SK-N-SH (cell line): ENCODE measurements at regions not wholly inside any gene's neighbourhood (a gene's known extent, or its start where the extent isn't known, plus 50 kb on each side); places are given as distances from the start of the nearest gene placed in this dataset.

ENCODE experiments used
- CTCF ChIA-PET: fragments of 300-600, 350-600 bp; formaldehyde crosslinking; extraction: SDS; loops from one replicate; lab custom pipeline; 2021; lab: Yijun Ruan, JAX
- POLR2A ChIA-PET: fragments of 350-600 bp; sonication (Branson Sonifier 250); formaldehyde crosslinking; extraction: SDS; loops from one replicate; lab custom pipeline; 2020; ENCODE audit warnings: antibody characterized with exemption, inconsistent platforms; lab: Yijun Ruan, JAX
- DNase-seq: peaks from one replicate; pipeline ENCODE4 v3.0.0; 2012
- H2AFZ ChIP-seq: fragments of 200-600 bp; sonication (generic); 2 replicates; pipeline ENCODE4 v1.8.1; 2016; ENCODE audit warnings: antibody characterized with exemption, mild to moderate bottlenecking, low read depth
- H3F3A ChIP-seq: fragments of 200-600 bp; sonication (generic); replicated peaks from 2 replicates; pipeline ENCODE3; 2016; ENCODE audit warnings: antibody characterized with exemption, mild to moderate bottlenecking; ENCODE audit not compliant: insufficient read depth
- H3K27ac ChIP-seq, 2 experiments: fragments of 200-500 bp in 1 of 2; fragments of 200-600 bp in 1 of 2; sonication (Bioruptor generic) in 1 of 2; sonication (generic), shearing (Covaris generic) in 1 of 2; 2 replicates each; pipeline versions ENCODE4 v1.5.1 to v1.6.1; 2014 to 2016; ENCODE audit warnings: low read depth in 2 of 2, inconsistent platforms in 1 of 2, low read length in 1 of 2, mild to moderate bottlenecking in 1 of 2, mixed read lengths in 1 of 2
- H3K27me3 ChIP-seq: fragments of 200-600 bp; sonication (generic), shearing (Covaris generic); 2 replicates; pipeline ENCODE4 v1.6.1; 2016; ENCODE audit warnings: mixed run types; ENCODE audit not compliant: insufficient read depth
- H3K36me3 ChIP-seq, 2 experiments: fragments of 200-500 bp in 1 of 2; fragments of 200-600 bp in 1 of 2; sonication (Bioruptor generic) in 1 of 2; sonication (generic) in 1 of 2; replicated peaks in 1 of 2; 2 replicates each; pipeline versions ENCODE3 to v1.5.1; 2014 to 2016; ENCODE audit warnings: low read length in 1 of 2, mild to moderate bottlenecking in 1 of 2; ENCODE audit not compliant: insufficient read depth in 2 of 2, control insufficient read depth in 1 of 2
- H3K4me1 ChIP-seq, 2 experiments: fragments of 200-500 bp in 1 of 2; fragments of 200-600 bp in 1 of 2; sonication (Bioruptor generic) in 1 of 2; sonication (generic), shearing (Covaris generic) in 1 of 2; 2 replicates each; pipeline versions ENCODE4 v1.5.1 to v1.6.1; 2014 to 2016; ENCODE audit warnings: low read depth in 1 of 2, low read length in 1 of 2, mixed run types in 1 of 2; ENCODE audit not compliant: insufficient read depth in 2 of 2, control insufficient read depth in 1 of 2
- H3K4me2 ChIP-seq: fragments of 200-600 bp; sonication (generic), shearing (Covaris generic); 2 replicates; pipeline ENCODE4 v1.6.1; 2017; ENCODE audit warnings: mixed run types
- H3K4me3 ChIP-seq, 2 experiments: fragments of 200-500 bp in 1 of 2; fragments of 200-600 bp in 1 of 2; sonication (Bioruptor generic) in 1 of 2; sonication (generic), shearing (Covaris generic) in 1 of 2; 2 replicates each; pipeline versions ENCODE4 v1.5.1 to v1.8.1; 2014 to 2016; ENCODE audit warnings: low read depth in 2 of 2, inconsistent platforms in 1 of 2, low read length in 1 of 2, mild to moderate bottlenecking in 1 of 2, mixed read lengths in 1 of 2, moderate library complexity in 1 of 2
- H3K79me2 ChIP-seq: fragments of 200-600 bp; sonication (generic); 2 replicates; pipeline ENCODE4 v1.8.1; 2017; ENCODE audit warnings: mild to moderate bottlenecking; ENCODE audit not compliant: insufficient read depth
- H3K9ac ChIP-seq: fragments of 200-600 bp; sonication (generic); 2 replicates; pipeline ENCODE4 v1.6.1; 2017; ENCODE audit warnings: mixed run types
- H3K9me2 ChIP-seq: fragments of 200-600 bp; sonication (generic); 2 replicates; pipeline ENCODE4 v1.6.1; 2017; ENCODE audit warnings: mixed run types
- H3K9me3 ChIP-seq: fragments of 200-600 bp; sonication (generic); 2 replicates; pipeline ENCODE4 v1.6.1; 2017; ENCODE audit warnings: mixed run types, mild to moderate bottlenecking, moderate library complexity
- H4K20me1 ChIP-seq: fragments of 200-600 bp; sonication (generic); 2 replicates; pipeline ENCODE4 v1.6.1; 2017; ENCODE audit warnings: mild to moderate bottlenecking, mixed run types; ENCODE audit not compliant: insufficient read depth
- ELF1 ChIP-seq: IDR thresholded peaks from 2 replicates; pipeline ENCODE4 v1.4.0; 2012
- EP300 ChIP-seq, 2 experiments: IDR thresholded peaks; 2 replicates each; pipeline versions ENCODE4 v1.4.0 to v1.6.1; 2012; ENCODE audit warnings: borderline replicate concordance in 1 of 2, low read depth in 1 of 2, low read length in 1 of 2
- EZH2phosphoT487 ChIP-seq: fragments of 200-600 bp; sonication (generic); IDR thresholded peaks from 2 replicates; pipeline ENCODE4 v1.6.1; 2017; ENCODE audit warnings: low read depth, mixed run types, mild to moderate bottlenecking, antibody characterized with exemption, moderate library complexity, borderline replicate concordance
- FOSL2 ChIP-seq: IDR thresholded peaks from 2 replicates; pipeline ENCODE4 v1.4.0; 2012; ENCODE audit warnings: low read depth, mild to moderate bottlenecking, moderate library complexity, borderline replicate concordance
- FOXJ3 ChIP-seq: sonication (generic); formaldehyde crosslinking; IDR thresholded peaks from 2 replicates; pipeline ENCODE4 v1.5.1; 2020; ENCODE audit warnings: mild to moderate bottlenecking, missing genetic modification reagents
- FOXM1 ChIP-seq: IDR thresholded peaks from 2 replicates; pipeline ENCODE4 v1.4.0; 2012; ENCODE audit warnings: low read depth, mild to moderate bottlenecking
- GATA2 ChIP-seq: sonication (generic); formaldehyde crosslinking; IDR thresholded peaks from 2 replicates; pipeline ENCODE4 v1.5.0; 2020; ENCODE audit warnings: mild to moderate bottlenecking, missing genetic modification reagents
- MEF2A ChIP-seq: IDR thresholded peaks from 2 replicates; pipeline ENCODE4 v1.4.0; 2012; ENCODE audit warnings: low read depth, borderline replicate concordance
- MXI1 ChIP-seq: IDR thresholded peaks from 2 replicates; pipeline ENCODE4 v1.6.1; 2012; ENCODE audit warnings: mild to moderate bottlenecking, low read depth, low read length, improper control_type of control experiment
- NRF1 ChIP-seq: IDR thresholded peaks from 2 replicates; pipeline ENCODE4 v1.6.1; 2012; ENCODE audit warnings: low read depth, mild to moderate bottlenecking, low read length
- POLR2AphosphoS5 ChIP-seq: IDR thresholded peaks from 2 replicates; pipeline ENCODE4 v1.6.1; 2012; ENCODE audit warnings: low read depth, low read length
- RCOR1 ChIP-seq: fragments of 150-350 bp; IDR thresholded peaks from 2 replicates; pipeline ENCODE4 v1.6.1; 2017; ENCODE audit warnings: antibody characterized with exemption, low read length
- SIN3A ChIP-seq: IDR thresholded peaks from 2 replicates; pipeline ENCODE4 v1.6.1; 2012; ENCODE audit warnings: low read depth, mild to moderate bottlenecking, low read length, moderate library complexity, borderline replicate concordance
- SMC3 ChIP-seq: IDR thresholded peaks from 2 replicates; pipeline ENCODE4 v1.6.1; 2012; ENCODE audit warnings: low read depth, low read length, improper control_type of control experiment
- TAF1 ChIP-seq: IDR thresholded peaks from 2 replicates; pipeline ENCODE4 v1.6.1; 2012; ENCODE audit warnings: low read depth, mild to moderate bottlenecking, low read length, moderate library complexity, borderline replicate concordance
- TCF12 ChIP-seq: IDR thresholded peaks from 2 replicates; pipeline ENCODE4 v1.4.0; 2012
- TEAD4 ChIP-seq: IDR thresholded peaks from 2 replicates; pipeline ENCODE4 v1.4.0; 2012; ENCODE audit warnings: mild to moderate bottlenecking, borderline replicate concordance; ENCODE audit not compliant: insufficient read depth
- YY1 ChIP-seq: IDR thresholded peaks from 2 replicates; pipeline ENCODE4 v1.4.0; 2012; ENCODE audit warnings: low read depth, mild to moderate bottlenecking
- WGBS: methylation state at CpG from one replicate; pipeline ENCODE4 v1.1.6; 2017; ENCODE audit warnings: low lambda C conversion rate; 5-methylcytosine and 5-hydroxymethylcytosine counted together
- TF ChIP-seq, protein P1 (sequence below): fragments of 150-350 bp; IDR thresholded peaks from 2 replicates; pipeline ENCODE4 v1.6.1; 2016; ENCODE audit warnings: mild to moderate bottlenecking, low read depth, low read length
- TF ChIP-seq, protein P2 (sequence below): IDR thresholded peaks from 2 replicates; pipeline ENCODE4 v1.4.0; 2012; ENCODE audit warnings: low read depth, borderline replicate concordance
- TF ChIP-seq, protein P3 (sequence below): fragments of 150-350 bp; IDR thresholded peaks from 2 replicates; pipeline ENCODE4 v1.6.1; 2017; ENCODE audit warnings: antibody characterized with exemption, low read length, low read depth, borderline replicate concordance
- TF ChIP-seq, protein P4 (sequence below): IDR thresholded peaks from 2 replicates; pipeline ENCODE4; 2012
- TF ChIP-seq, protein P5 (sequence below): IDR thresholded peaks from 2 replicates; pipeline ENCODE4 v1.4.0; 2012; ENCODE audit warnings: low read depth, borderline replicate concordance

DNA sequence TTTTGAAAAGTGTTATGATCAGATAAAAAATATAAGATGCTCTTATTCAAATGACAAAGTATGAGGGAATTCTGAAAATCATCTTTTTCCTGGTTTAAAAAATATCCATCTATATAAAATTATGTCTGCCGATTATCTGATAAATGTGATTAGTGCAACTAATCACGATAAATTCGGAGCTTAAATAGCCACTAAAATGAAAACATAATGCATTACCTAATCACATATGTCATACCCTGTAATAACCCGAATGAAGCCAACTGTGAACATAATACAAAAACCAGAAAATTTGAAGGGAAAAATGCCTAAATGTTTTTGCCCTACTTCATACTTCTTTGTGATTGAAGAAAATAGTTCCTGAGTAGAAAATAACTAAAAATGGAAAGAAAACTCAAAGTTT lies 808.4 kb upstream of the LUZP2 start:
- no peaks in the 10 kb centered on the region for H3K36me3 ChIP-seq
- no peak for DNase-seq
- POLR2A ChIA-PET, result no interaction called here
- TF ChIP-seq RCOR1 (no peak), NRF1 (no peak), TEAD4 (no peak), SIN3A (no peak)
- TF ChIP-seq, protein P1, sequence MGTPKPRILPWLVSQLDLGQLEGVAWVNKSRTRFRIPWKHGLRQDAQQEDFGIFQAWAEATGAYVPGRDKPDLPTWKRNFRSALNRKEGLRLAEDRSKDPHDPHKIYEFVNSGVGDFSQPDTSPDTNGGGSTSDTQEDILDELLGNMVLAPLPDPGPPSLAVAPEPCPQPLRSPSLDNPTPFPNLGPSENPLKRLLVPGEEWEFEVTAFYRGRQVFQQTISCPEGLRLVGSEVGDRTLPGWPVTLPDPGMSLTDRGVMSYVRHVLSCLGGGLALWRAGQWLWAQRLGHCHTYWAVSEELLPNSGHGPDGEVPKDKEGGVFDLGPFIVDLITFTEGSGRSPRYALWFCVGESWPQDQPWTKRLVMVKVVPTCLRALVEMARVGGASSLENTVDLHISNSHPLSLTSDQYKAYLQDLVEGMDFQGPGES, result no peak
- TF ChIP-seq, protein P2, sequence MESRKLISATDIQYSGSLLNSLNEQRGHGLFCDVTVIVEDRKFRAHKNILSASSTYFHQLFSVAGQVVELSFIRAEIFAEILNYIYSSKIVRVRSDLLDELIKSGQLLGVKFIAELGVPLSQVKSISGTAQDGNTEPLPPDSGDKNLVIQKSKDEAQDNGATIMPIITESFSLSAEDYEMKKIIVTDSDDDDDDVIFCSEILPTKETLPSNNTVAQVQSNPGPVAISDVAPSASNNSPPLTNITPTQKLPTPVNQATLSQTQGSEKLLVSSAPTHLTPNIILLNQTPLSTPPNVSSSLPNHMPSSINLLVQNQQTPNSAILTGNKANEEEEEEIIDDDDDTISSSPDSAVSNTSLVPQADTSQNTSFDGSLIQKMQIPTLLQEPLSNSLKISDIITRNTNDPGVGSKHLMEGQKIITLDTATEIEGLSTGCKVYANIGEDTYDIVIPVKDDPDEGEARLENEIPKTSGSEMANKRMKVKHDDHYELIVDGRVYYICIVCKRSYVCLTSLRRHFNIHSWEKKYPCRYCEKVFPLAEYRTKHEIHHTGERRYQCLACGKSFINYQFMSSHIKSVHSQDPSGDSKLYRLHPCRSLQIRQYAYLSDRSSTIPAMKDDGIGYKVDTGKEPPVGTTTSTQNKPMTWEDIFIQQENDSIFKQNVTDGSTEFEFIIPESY, result no peak
- TF ChIP-seq, all 33 proteins: peak for 0
- CTCF ChIA-PET, result no interaction called here
- Histone ChIP-seq H3K4me3 (no peak overlapping the region), H2AFZ (no peak overlapping the region), H3K9me2 (no peaks in the 10 kb centered on the region), H3K4me1 (no peaks in the 10 kb centered on the region), H3K79me2 (no peaks in the 10 kb centered on the region), H3K27ac (no peak overlapping the region), H3F3A (no peaks in the 10 kb centered on the region), H3K9me3 (no peaks in the 10 kb centered on the region), H3K27me3 (no peaks in the 10 kb centered on the region), H3K4me2 (no peak overlapping the region), H3K9ac (no peak overlapping the region), H4K20me1 (no peaks in the 10 kb centered on the region)
- 38% methylated on average over 4 of the region's 4 CpGs for WGBS

DNA sequence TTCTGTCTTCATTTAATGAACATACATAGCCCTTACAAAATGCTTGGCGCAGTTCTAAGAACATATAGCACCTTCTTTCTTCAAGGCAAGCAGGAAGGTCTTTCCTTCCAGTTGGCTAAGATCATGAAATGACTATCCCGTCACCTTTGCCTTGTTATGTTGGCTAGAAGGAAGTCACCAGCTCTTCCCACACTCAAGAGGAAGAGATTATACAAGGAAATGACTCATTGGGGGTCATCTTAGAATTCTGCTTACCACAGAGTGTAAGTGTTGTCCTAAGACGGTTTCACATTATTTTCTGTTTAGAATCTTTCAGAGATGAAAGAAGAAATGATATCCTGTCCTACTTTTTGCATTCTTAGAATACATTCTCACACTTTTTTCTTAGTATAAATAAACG lies 808.0 kb upstream of the LUZP2 start:
- Histone ChIP-seq H3K27ac (no peak overlapping the region), H3F3A (no peaks in the 10 kb centered on the region), H3K27me3 (no peaks in the 10 kb centered on the region), H3K4me2 (no peak overlapping the region), H3K79me2 (no peaks in the 10 kb centered on the region), H3K4me1 (no peaks in the 10 kb centered on the region), H3K9me3 (no peaks in the 10 kb centered on the region), H3K4me3 (no peak overlapping the region), H2AFZ (0 out of 2 replicates have a peak overlapping the region, but pooled peaks have one; percentile 35), H3K36me3 (no peaks in the 10 kb centered on the region), H3K9me2 (no peaks in the 10 kb centered on the region), H3K9ac (no peak overlapping the region), H4K20me1 (no peaks in the 10 kb centered on the region)
- TF ChIP-seq, protein P1, result no peak
- TF ChIP-seq MXI1 (no peak), RCOR1 (no peak), SMC3 (no peak), GATA2 (CRISPR knock-in tag) (no peak), EP300 (IDR thresholded peaks at IDR 0.05; ENCODE audit: borderline replicate concordance in 1 of 2, low read depth in 1 of 2, low read length in 1 of 2) (no peak), FOSL2 (no peak), TAF1 (no peak), EZH2phosphoT487 (no peak), TCF12 (no peak), POLR2AphosphoS5 (no peak), YY1 (no peak), FOXM1 (no peak), ELF1 (no peak), MEF2A (no peak), FOXJ3 (CRISPR knock-in tag) (no peak)
- TF ChIP-seq, protein P3, sequence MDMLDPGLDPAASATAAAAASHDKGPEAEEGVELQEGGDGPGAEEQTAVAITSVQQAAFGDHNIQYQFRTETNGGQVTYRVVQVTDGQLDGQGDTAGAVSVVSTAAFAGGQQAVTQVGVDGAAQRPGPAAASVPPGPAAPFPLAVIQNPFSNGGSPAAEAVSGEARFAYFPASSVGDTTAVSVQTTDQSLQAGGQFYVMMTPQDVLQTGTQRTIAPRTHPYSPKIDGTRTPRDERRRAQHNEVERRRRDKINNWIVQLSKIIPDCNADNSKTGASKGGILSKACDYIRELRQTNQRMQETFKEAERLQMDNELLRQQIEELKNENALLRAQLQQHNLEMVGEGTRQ, result no peak
- TF ChIP-seq, protein P4, sequence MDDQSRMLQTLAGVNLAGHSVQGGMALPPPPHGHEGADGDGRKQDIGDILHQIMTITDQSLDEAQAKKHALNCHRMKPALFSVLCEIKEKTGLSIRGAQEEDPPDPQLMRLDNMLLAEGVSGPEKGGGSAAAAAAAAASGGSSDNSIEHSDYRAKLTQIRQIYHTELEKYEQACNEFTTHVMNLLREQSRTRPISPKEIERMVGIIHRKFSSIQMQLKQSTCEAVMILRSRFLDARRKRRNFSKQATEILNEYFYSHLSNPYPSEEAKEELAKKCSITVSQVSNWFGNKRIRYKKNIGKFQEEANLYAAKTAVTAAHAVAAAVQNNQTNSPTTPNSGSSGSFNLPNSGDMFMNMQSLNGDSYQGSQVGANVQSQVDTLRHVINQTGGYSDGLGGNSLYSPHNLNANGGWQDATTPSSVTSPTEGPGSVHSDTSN, result no peak
- TF ChIP-seq, protein P5, sequence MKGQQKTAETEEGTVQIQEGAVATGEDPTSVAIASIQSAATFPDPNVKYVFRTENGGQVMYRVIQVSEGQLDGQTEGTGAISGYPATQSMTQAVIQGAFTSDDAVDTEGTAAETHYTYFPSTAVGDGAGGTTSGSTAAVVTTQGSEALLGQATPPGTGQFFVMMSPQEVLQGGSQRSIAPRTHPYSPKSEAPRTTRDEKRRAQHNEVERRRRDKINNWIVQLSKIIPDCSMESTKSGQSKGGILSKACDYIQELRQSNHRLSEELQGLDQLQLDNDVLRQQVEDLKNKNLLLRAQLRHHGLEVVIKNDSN, result no peak
- WGBS, result 45% methylated on average over 4 of the region's 4 CpGs
- CTCF ChIA-PET, result no interaction called here
- POLR2A ChIA-PET, result no interaction called here
- no peak for DNase-seq
